OCI-M1 (cell line): ENCODE measurements at regions not wholly inside any gene's neighbourhood (a gene's known extent, or its start where the extent isn't known, plus 50 kb on each side); places are given as distances from the start of the nearest gene placed in this dataset.

ENCODE experiments used
- DNase-seq: peaks from one replicate; lab custom pipeline; 2025; lab: John Stamatoyannopoulos, UW

GRCh38 chr18:8944871-8945245, 157.6 kb upstream of the NDUFV2 start:
- no peak for DNase-seq

- no peak for DNase-seq
Measured at GRCh38 chr18:8945514-8945913, 157.0 kb upstream of the NDUFV2 start.

- peak; percentile 44 for DNase-seq
Measured at GRCh38 chr18:8946066-8946838, 156.2 kb upstream of the NDUFV2 start.

- no peak for DNase-seq
Measured at GRCh38 chr18:8947566-8947965, 154.9 kb upstream of the NDUFV2 start.

DNA sequence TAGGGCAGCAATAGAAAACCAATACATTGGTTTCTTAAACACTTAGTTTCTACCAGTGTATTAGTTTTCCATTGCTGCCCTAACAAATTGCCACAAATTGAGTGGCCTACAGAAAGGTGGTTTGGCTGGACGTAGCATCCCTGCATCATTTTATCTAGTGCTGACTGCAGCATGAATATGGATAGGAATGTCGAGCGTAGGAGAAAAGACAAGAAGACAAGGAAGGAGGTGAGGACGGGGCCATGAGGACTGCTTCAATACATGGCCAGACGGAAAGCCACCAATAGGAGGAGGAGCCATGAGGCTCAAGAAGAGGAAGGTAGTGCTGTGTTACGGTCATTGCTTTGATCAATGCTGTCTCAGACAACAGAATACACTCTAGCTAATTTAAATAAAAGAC, 154.5 kb upstream of the NDUFV2 start:
- no peak for DNase-seq

GRCh38 chr18:8948471-8949149, 153.9 kb upstream of the NDUFV2 start:
- DNase-seq = peak; percentile 77

DNA sequence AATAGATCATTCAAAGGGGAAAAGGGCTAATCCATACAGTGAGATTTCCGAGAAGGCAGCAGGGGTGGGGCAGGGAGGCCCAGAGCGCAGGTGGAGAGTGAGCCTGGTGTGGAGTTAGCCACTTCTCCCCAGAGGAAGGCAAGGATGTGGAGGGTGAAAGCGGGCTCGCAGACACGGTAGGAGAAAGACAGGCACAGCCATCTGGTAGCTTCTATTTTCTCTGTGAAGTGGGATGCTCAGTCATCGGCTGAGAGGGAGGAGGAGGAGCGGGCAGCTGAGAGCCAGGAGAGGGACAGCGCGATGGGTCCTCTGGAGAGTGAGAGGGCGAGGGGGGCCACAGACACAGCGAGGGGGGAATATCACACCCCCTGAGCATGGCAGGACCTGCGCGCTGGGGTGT, 153.3 kb upstream of the NDUFV2 start:
- DNase-seq = no peak

- DNase-seq = no peak
Measured at GRCh38 chr18:8951491-8951890, 151.0 kb upstream of the NDUFV2 start.

GRCh38 chr18:8952174-8952573, 150.3 kb upstream of the NDUFV2 start:
- DNase-seq = no peak

- DNase-seq = no peak
Measured at GRCh38 chr18:8952769-8953760, 149.4 kb upstream of the NDUFV2 start.

DNA sequence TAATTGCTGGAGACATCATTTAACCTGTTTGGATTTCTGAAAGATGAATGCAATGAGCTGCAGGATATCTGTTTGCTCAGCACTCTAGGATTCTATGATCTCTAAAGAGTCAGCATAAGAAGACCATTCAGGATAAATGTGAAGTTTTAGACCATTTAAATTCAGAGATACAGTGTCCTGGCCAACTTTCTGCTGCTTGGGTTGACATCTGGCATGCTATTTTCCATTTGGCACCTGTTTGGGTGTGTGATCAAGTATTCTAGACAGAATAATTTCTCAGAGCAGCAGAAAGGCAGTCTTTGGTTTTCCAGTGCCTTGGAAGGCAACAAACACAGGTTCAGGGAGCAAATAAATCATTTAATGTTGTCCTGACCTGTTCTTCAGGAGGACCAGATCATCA, 144.8 kb upstream of the NDUFV2 start:
- no peak for DNase-seq

DNA sequence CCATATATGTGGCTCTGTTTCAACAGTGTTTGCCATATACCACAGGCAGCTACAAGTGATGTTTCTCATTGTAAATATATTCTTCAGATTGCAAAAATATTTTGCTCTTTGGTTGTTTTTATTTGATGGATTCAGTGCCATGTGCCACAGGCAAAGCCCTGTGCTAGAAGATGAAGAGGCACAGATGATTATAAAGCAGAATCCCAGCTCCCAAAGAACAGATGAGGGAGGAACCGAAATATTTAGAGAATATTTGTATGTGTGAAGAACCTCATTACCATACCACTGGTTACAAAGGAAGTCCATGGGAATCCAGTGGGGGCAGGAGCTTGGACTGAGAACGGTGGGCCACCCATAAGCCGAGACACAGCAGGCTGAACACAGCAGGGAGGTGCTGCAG, 143.8 kb upstream of the NDUFV2 start:
- no peak for DNase-seq

DNA sequence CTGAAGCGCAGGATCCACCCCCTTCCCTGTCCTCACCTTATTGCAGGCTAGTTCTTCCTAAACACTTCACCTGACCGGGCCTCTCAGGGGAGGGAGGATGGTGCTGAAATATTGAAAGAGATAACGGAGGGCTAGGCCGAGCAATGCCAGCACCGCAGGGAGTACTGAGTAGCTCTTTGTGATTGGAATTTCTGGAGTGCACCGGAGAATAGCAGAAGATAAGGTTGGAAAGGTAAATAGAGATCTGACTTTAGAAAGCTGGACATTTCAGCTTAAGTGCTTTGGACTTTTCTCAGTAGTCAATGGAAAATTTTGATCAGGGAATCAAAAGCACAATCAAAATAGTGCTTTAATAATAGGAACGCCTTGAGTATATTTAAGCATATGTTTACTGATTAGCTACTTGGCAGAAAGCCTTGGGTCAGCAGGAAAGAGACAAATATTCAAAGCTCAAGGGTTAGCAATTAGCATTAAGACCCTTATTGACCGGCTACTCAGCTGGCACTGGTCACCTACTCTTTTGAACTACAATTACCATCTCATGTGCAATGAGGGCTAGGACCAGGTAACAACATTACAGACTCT, 142.9 kb upstream of the NDUFV2 start:
- DNase-seq = no peak

- no peak for DNase-seq
Measured at GRCh38 chr18:8960740-8961657, 141.5 kb upstream of the NDUFV2 start.

GRCh38 chr18:8962192-8962779, 140.2 kb upstream of the NDUFV2 start:
- no peak for DNase-seq

DNA sequence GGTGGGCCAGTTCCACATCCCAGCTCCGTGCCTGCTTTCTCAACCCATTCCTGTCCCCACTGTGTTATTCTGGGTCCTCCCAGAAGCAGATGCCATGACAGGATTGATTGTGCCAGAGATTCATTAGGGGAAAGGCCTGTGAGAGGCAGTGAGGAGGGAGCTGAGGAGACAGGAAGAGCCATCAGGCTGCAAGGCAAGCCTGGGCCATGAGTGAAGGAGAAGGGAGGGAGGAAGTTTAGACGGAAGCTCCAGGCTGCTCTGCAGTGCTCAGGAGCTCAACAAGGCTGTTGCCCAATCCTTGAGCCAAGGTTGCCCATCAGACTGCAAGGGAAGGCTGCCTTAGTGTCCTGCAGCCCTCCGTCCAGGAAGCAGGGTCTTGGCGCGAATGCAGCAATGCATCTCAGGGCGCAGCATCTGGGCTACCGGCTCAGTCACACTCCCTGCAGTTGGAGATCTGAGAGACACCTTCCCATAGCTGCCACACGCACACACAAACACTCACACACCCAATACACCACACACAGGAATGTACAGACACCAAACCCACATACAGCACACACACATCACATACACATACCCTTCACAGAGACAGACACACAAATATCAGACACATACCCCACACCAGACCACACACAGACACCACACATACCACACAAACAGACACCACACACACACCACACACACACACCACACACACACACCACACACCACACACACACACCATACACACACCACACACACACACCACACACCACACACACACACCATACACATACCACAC, 139.5 kb upstream of the NDUFV2 start:
- DNase-seq = no peak

DNA sequence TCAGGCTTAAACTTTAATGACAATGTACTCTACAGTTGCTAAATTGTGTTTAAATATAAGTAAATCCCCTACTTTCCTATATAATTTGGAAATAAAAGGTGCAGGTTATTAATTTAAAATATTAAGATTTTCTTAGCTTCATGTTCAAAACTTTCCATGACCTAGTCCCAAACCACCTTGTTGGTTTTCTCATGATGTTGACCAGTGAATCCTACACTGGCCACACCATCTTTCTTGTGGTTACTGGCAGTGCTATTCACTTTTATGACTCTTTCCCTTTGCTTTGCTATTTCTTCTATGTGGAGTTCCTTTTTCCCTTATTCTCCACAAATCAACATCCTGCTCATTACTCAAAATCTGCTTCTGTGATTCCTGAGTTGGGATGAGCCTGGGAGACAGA, 138.6 kb upstream of the NDUFV2 start:
- DNase-seq = no peak

DNA sequence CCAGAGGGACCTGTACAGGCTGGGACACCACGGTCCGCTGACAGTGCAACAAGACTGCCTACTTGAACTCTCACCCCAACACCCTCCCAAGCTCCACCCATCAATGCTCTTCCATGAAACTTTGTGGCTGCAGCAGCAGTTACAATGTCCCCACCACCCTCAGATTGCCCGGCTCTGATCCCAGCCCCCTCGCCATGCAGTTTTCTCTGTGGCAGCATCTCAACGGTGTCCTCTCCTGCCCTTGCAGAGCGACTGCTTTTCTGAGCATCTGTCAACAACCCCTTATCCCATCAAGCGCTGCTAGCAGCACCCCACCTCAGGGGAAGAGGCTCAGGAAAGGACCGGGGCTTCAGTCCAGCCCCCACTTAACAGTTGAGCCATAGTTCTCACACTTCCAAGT, 137.1 kb upstream of the NDUFV2 start:
- no peak for DNase-seq

DNA sequence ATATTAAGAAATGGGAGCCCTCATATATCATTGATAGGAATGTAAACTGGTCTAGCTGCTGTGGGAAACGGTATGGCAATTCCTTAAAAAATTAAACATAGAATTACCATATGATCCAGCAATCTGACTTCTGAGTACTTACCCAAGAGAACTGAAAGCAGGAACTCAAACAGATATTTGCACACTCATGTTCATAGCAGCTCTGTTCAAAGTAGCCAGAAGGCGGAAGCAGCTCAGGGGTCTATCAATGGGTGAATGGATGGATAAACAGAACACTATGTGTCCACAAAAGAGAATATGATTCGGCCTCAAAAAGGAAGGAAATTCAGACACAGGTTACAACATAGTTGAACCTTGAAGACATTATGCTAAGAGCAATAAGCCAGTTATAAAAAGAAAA, 135.7 kb upstream of the NDUFV2 start:
- DNase-seq = no peak

- DNase-seq = no peak
Measured at GRCh38 chr18:8967573-8967972, 134.9 kb upstream of the NDUFV2 start.
